SU-DHL-6 (cell line): ENCODE measurements at regions not wholly inside any gene's neighbourhood (a gene's known extent, or its start where the extent isn't known, plus 50 kb on each side); places are given as distances from the start of the nearest gene placed in this dataset.
"Not testable (repeated sequence)": the region's sequence is repeated elsewhere in the genome, so short reads cannot be mapped to it uniquely, and the experiment has no call there.

Experiments
- H2AFZ ChIP-seq: fragments of 200-600 bp; sonication (generic); 2 replicates; pipeline ENCODE4 v1.6.1; 2014; ENCODE audit warnings: low read depth, mild to moderate bottlenecking, moderate library complexity, mixed read lengths, antibody characterized with exemption, low read length; ENCODE audit not compliant: severe bottlenecking
- H3F3A ChIP-seq: fragments of 200-600 bp; shearing (Covaris generic); 2 replicates; pipeline ENCODE4 v1.6.0; 2016; ENCODE audit warnings: antibody characterized with exemption, mild to moderate bottlenecking; ENCODE audit not compliant: insufficient read depth
- H3K27ac ChIP-seq: fragments of 200-600 bp; sonication (generic); 2 replicates; pipeline ENCODE4 v1.5.1; 2016; ENCODE audit warnings: low read depth, mild to moderate bottlenecking, low read length, moderate library complexity, mixed read lengths
- H3K27me3 ChIP-seq: fragments of 200-600 bp; sonication (generic), shearing (Covaris generic); 2 replicates; pipeline ENCODE4 v1.6.0; 2014; ENCODE audit warnings: mild to moderate bottlenecking, low read length
- H3K36me3 ChIP-seq: fragments of 200-600 bp; sonication (generic); 2 replicates; pipeline ENCODE4 v1.6.1; 2014; ENCODE audit warnings: mild to moderate bottlenecking, low read length, mixed read lengths
- H3K4me2 ChIP-seq: fragments of 300-600, 200-600 bp; shearing (Covaris generic), sonication (generic); 2 replicates; pipeline ENCODE4 v1.6.0; 2014; ENCODE audit warnings: low read length, low read depth, mild to moderate bottlenecking; ENCODE audit not compliant: poor library complexity, severe bottlenecking
- H3K4me3 ChIP-seq: fragments of 200-600 bp; sonication (generic); 2 replicates; pipeline ENCODE4 v1.5.1; 2014; ENCODE audit warnings: antibody characterized with exemption, low read length, mild to moderate bottlenecking, mixed read lengths; ENCODE audit not compliant: insufficient read depth, poor library complexity, severe bottlenecking
- H3K79me2 ChIP-seq: fragments of 200-600 bp; sonication (generic); 2 replicates; pipeline ENCODE4 v1.6.1; 2014; ENCODE audit warnings: mild to moderate bottlenecking, low read length, moderate library complexity; ENCODE audit not compliant: insufficient read depth
- H3K9ac ChIP-seq: fragments of 200-600 bp; sonication (generic); 2 replicates; pipeline ENCODE4 v1.7.0; 2014; ENCODE audit warnings: mild to moderate bottlenecking, low read length
- H3K9me2 ChIP-seq: fragments of 200-600 bp; sonication (generic); replicated peaks from 2 replicates; pipeline ENCODE4 v1.6.1; 2014; ENCODE audit warnings: low read length; ENCODE audit not compliant: insufficient read depth
- H3K9me3 ChIP-seq: fragments of 200-600 bp; sonication (generic); 2 replicates; pipeline ENCODE4 v1.6.1; 2014; ENCODE audit warnings: low read length, mixed read lengths; ENCODE audit not compliant: insufficient read depth
- H4K20me1 ChIP-seq: fragments of 200-600 bp; sonication (generic); 2 replicates; pipeline ENCODE4 v1.6.1; 2014; ENCODE audit warnings: low read depth, mild to moderate bottlenecking, antibody characterized with exemption, low read length, moderate library complexity, mixed read lengths
- EZH2phosphoT487 ChIP-seq: fragments of 200-600 bp; sonication (generic), shearing (Covaris generic); conservative IDR thresholded peaks from 2 replicates; pipeline ENCODE4 v1.6.1; 2018; ENCODE audit warnings: mild to moderate bottlenecking, antibody characterized with exemption, low read length, moderate library complexity, mixed read lengths
- TF ChIP-seq, protein P1 (sequence below): fragments of 200-600 bp; sonication (generic); IDR thresholded peaks from one replicate; pipeline ENCODE4 v1.5.1; 2017; ENCODE audit warnings: antibody characterized with exemption, mild to moderate bottlenecking, low read length, moderate library complexity; ENCODE audit not compliant: insufficient read depth, poor library complexity, severe bottlenecking

DNA sequence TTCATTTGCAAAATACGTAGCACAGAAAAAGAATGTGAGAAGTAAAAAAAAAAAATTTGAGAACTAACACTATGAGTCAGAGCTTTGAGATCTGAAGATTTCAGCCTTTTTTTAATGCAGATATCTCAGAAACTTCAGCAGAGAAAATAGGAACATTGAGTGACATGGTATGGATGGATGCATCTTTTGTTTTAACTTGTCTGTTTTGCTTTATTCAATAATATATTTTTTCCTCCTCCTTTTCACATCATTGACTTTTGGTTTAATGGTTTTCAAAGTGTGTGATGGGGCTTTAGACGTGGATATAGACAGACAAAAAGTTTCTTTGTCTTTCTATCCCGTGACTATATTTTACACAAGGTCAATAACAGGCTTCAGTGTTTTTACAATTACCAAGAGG, 426.7 kb upstream of the FRG2C start:
- H3K4me2 ChIP-seq = no peak overlapping the region
- H3K79me2 ChIP-seq = no peaks in the 10 kb centered on the region
- H4K20me1 ChIP-seq = no peaks in the 10 kb centered on the region
- H3K4me3 ChIP-seq = no peak overlapping the region
- no peaks in the 10 kb centered on the region for H3K36me3 ChIP-seq
- no peak overlapping the region for H2AFZ ChIP-seq
- H3K27ac ChIP-seq = no peak overlapping the region
- H3K27me3 ChIP-seq = no peaks in the 10 kb centered on the region
- no peak overlapping the region for H3K9ac ChIP-seq
- H3K9me2 ChIP-seq = no peaks in the 10 kb centered on the region
- no peaks in the 10 kb centered on the region for H3K9me3 ChIP-seq
- H3F3A ChIP-seq = no peaks in the 10 kb centered on the region
- TF ChIP-seq EZH2phosphoT487 = no peak
- TF ChIP-seq, protein P1, sequence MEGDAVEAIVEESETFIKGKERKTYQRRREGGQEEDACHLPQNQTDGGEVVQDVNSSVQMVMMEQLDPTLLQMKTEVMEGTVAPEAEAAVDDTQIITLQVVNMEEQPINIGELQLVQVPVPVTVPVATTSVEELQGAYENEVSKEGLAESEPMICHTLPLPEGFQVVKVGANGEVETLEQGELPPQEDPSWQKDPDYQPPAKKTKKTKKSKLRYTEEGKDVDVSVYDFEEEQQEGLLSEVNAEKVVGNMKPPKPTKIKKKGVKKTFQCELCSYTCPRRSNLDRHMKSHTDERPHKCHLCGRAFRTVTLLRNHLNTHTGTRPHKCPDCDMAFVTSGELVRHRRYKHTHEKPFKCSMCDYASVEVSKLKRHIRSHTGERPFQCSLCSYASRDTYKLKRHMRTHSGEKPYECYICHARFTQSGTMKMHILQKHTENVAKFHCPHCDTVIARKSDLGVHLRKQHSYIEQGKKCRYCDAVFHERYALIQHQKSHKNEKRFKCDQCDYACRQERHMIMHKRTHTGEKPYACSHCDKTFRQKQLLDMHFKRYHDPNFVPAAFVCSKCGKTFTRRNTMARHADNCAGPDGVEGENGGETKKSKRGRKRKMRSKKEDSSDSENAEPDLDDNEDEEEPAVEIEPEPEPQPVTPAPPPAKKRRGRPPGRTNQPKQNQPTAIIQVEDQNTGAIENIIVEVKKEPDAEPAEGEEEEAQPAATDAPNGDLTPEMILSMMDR = no peak

GRCh38 chr3:75241226-75241962, 422.7 kb upstream of the FRG2C start:
- H2AFZ ChIP-seq, H3F3A ChIP-seq, H3K4me2 ChIP-seq, H3K4me3 ChIP-seq, H3K79me2 ChIP-seq, H3K9ac ChIP-seq, H3K9me3 ChIP-seq, H4K20me1 ChIP-seq, H3K27me3 ChIP-seq, H3K9me2 ChIP-seq, H3K36me3 ChIP-seq, H3K27ac ChIP-seq: not testable (repeated sequence)

DNA sequence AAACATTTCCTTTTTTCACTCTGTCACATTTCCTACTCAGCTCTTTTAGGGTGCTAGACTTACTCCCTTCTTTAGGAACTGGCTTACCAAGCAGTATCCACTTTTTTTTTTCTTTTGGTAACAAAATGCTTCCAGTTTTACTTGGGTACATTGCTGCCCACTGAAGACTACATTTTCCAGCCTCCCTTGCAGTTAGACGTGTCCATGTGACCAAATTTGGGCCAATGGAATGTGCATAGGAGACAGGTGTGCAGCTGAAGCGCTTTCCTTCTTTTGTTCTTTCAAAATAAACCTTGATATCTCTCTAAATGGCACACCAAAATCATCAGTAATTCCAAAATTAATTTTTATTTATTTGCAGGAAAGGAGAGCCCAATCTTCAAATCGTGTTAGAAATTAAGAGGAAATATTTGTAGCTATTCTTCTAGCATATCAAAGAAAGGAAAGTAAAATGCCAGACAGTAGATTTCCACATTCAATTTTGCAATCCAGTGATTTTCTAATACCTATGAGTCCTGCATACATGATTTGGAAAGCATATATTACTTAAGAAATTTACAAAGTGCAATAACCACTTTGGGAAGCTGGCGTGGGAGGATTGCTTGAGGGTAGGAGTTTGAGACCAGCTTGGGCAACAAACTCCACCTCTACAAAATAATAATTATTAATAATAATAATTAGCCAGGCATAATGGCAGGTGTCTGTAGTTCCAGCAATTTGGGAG, 422.0 kb upstream of the FRG2C start:
- H3K9ac ChIP-seq = no peak overlapping the region
- no peak overlapping the region for H3K27ac ChIP-seq
- H3F3A ChIP-seq = no peaks in the 10 kb centered on the region
- H3K4me2 ChIP-seq = no peak overlapping the region
- H2AFZ ChIP-seq = no peak overlapping the region
- no peaks in the 10 kb centered on the region for H3K9me3 ChIP-seq
- no peaks in the 10 kb centered on the region for H3K27me3 ChIP-seq
- H3K36me3 ChIP-seq = no peaks in the 10 kb centered on the region
- H3K79me2 ChIP-seq = no peaks in the 10 kb centered on the region
- no peaks in the 10 kb centered on the region for H3K9me2 ChIP-seq
- TF ChIP-seq EZH2phosphoT487 = no peak
- TF ChIP-seq, protein P1 = no peak
- H4K20me1 ChIP-seq = no peaks in the 10 kb centered on the region
- H3K4me3 ChIP-seq = no peak overlapping the region

GRCh38 chr3:75248974-75249373, 415.2 kb upstream of the FRG2C start:
- no peaks in the 10 kb centered on the region for H3K79me2 ChIP-seq
- H3K4me2 ChIP-seq = no peak overlapping the region
- H3F3A ChIP-seq = no peaks in the 10 kb centered on the region
- no peaks in the 10 kb centered on the region for H3K27me3 ChIP-seq
- H3K36me3 ChIP-seq = no peaks in the 10 kb centered on the region
- no peak for TF ChIP-seq EZH2phosphoT487
- TF ChIP-seq, protein P1 = no peak
- H4K20me1 ChIP-seq = no peaks in the 10 kb centered on the region
- no peaks in the 10 kb centered on the region for H3K9me2 ChIP-seq
- no peak overlapping the region for H3K27ac ChIP-seq
- no peak overlapping the region for H3K9ac ChIP-seq
- no peaks in the 10 kb centered on the region for H3K9me3 ChIP-seq
- H2AFZ ChIP-seq = no peak overlapping the region
- H3K4me3 ChIP-seq = no peak overlapping the region
